Spinal cord (tissue), 9 donors: ENCODE measurements at regions not wholly inside any gene's neighbourhood (a gene's known extent, or its start where the extent isn't known, plus 50 kb on each side); places are given as distances from the start of the nearest gene placed in this dataset.
"Not testable (repeated sequence)": the region's sequence is repeated elsewhere in the genome, so short reads cannot be mapped to it uniquely, and the experiment has no call there.

Experiments used
- DNase-seq, 6 donors: peaks; one replicate each; pipeline versions ENCODE4 v3.0.0 to v3.0.0-alpha.2; 2013 to 2015; ENCODE audit warnings: low spot score in 6 of 6, low read depth in 4 of 6
- H3K27ac ChIP-seq: one replicate; pipeline ENCODE4 v1.5.1; 2013; ENCODE audit warnings: low read depth, low read length, control low read depth
- H3K27me3 ChIP-seq: one replicate; pipeline ENCODE4 v1.6.1; 2013; ENCODE audit warnings: low read length; ENCODE audit not compliant: control insufficient read depth, insufficient read depth
- H3K36me3 ChIP-seq: one replicate; pipeline ENCODE4 v1.6.1; 2013; ENCODE audit warnings: low read length; ENCODE audit not compliant: control insufficient read depth, insufficient read depth
- H3K4me1 ChIP-seq: one replicate; pipeline ENCODE4 v1.6.1; 2013; ENCODE audit warnings: low read length; ENCODE audit not compliant: control insufficient read depth, insufficient read depth
- H3K4me3 ChIP-seq: one replicate; pipeline ENCODE4 v1.5.1; 2013; ENCODE audit warnings: low read depth, low read length, control low read depth
- H3K9me3 ChIP-seq: one replicate; pipeline ENCODE4 v1.6.1; 2013; ENCODE audit warnings: low read length; ENCODE audit not compliant: control insufficient read depth, insufficient read depth
- WGBS: methylation state at CpG from one replicate; pipeline ENCODE4 v1.1.5; 2013; ENCODE audit warnings: missing lambda C conversion rate; ENCODE audit not compliant: insufficient coverage; 5-methylcytosine and 5-hydroxymethylcytosine counted together
- donor health status: healthy.

DNA sequence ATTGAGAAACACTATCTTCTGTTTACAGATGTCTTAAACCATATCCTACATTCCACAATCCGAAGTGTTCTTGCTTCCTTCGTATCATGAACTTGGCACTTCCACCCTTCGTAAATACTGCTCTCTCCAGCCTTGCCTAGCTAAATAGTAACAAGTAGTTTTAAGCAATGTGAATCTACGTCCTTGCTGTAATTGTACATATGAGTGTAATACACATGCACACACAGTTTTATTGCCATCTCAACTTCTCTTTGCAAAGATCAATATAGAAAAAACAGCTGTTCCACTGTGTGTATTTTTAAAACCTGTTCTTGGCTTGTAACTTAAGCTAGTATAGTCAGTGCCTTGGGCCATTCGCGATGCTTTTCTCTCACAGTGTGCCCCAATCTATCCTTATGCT is 1524.7 kb downstream of the GRIK2 start:
- Histone ChIP-seq H3K4me1 (no peaks in the 10 kb centered on the region), H3K4me3 (no peak overlapping the region), H3K27ac (no peak overlapping the region), H3K27me3 (no peaks in the 10 kb centered on the region), H3K9me3 (no peaks in the 10 kb centered on the region), H3K36me3 (no peaks in the 10 kb centered on the region)
- DNase-seq: peak in 1 of 6 donors; percentile 3
- 80% methylated on average over 1 of the region's 6 CpGs for WGBS

DNA sequence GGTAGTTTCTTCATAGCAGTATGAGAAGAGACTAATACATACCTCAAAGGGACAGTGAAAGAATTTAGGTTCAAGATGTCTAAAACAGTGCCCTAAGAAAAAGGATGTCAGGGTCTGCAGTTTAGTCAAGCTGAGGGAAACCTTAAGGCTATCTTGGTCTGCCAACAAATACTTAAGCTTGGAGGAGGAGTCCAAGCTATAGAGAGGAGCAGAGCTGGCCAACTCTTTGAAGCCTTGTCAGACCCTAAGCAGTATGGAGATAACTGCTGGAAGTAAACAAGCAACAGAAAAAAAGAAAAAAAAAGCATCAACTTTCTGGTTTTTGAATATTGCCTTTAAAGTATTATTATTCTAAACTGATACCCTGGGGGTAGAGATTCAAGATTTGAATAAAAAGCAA is 1518.1 kb downstream of the GRIK2 start:
- Histone ChIP-seq H3K4me1 (no peaks in the 10 kb centered on the region), H3K9me3 (no peaks in the 10 kb centered on the region), H3K27ac (no peak overlapping the region), H3K36me3 (no peaks in the 10 kb centered on the region), H3K4me3 (no peak overlapping the region), H3K27me3 (no peaks in the 10 kb centered on the region)
- DNase-seq: no peak

GRCh38 chr6:102910701-102911139 is 1517.2 kb downstream of the GRIK2 start:
- H3K4me1 ChIP-seq, H3K27ac ChIP-seq, H3K36me3 ChIP-seq, H3K9me3 ChIP-seq, H3K4me3 ChIP-seq, DNase-seq, H3K27me3 ChIP-seq: not testable (repeated sequence)
- 97% methylated on average over 38 of the region's 38 CpGs for WGBS

DNA sequence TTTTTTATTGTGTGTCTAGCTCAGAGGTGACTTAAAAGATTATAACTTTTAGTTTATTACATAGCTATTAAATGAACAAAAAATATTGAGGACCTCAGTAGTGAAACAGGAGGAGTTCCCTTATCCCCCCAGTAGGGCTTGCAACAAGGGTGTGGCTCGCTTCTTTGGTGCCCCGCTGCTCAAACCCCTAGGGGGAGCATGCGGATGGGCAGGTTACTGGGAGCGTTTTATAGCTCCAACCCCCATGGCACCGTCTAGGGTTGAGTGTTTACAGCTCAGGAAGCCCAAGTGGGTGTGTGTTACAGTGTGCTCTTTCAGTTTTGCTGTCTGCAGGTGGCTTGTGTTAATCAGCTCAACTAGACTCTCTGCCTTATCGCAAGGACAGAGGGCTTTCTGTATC is 1513.7 kb downstream of the GRIK2 start:
- 83% methylated on average over 4 of the region's 6 CpGs for WGBS
- Histone ChIP-seq H3K4me3 (no peak overlapping the region), H3K27ac (no peak overlapping the region), H3K4me1 (no peaks in the 10 kb centered on the region), H3K9me3 (no peaks in the 10 kb centered on the region), H3K27me3 (no peaks in the 10 kb centered on the region), H3K36me3 (no peaks in the 10 kb centered on the region)
- no peak for DNase-seq

- H3K4me1 ChIP-seq: no peaks in the 10 kb centered on the region
- no peak overlapping the region for H3K27ac ChIP-seq
- no peaks in the 10 kb centered on the region for H3K36me3 ChIP-seq
- H3K9me3 ChIP-seq: no peaks in the 10 kb centered on the region
- DNase-seq: no peak
- no peak overlapping the region for H3K4me3 ChIP-seq
- no peaks in the 10 kb centered on the region for H3K27me3 ChIP-seq
- WGBS: no CpG with 5 or more reads among the region's 1 CpG
Observed at GRCh38 chr6:102902471-102902870, 1509.0 kb downstream of the GRIK2 start.

- no peak overlapping the region for H3K4me3 ChIP-seq
- no peaks in the 10 kb centered on the region for H3K36me3 ChIP-seq
- no peaks in the 10 kb centered on the region for H3K27me3 ChIP-seq
- H3K27ac ChIP-seq: no peak overlapping the region
- H3K4me1 ChIP-seq: no peaks in the 10 kb centered on the region
- no peaks in the 10 kb centered on the region for H3K9me3 ChIP-seq
- 0% methylated on average over 1 of the region's 4 CpGs for WGBS
- DNase-seq: peak in 1 of 6 donors; percentile 19
Observed at GRCh38 chr6:102895683-102896082, 1502.2 kb downstream of the GRIK2 start.

DNA sequence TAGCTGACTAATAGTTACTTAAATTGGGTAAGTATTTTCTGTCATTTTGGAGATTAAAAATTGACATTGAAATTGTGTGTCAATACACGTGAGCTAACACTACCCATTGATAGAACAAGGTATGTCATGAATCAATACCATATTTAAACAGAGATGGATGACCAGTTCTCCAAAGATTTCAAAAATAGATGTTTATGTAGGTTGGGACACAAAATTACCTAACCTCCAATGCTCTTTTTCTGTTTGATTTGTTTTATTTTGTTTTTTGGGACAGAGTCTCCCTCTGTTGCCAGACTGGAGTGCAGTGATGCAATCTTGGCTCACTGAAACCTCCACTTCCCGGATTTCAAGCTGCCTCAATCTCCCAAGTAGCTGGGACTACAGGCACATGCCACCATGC is 1491.7 kb downstream of the GRIK2 start:
- H3K36me3 ChIP-seq: no peaks in the 10 kb centered on the region
- no peaks in the 10 kb centered on the region for H3K9me3 ChIP-seq
- no peak overlapping the region for H3K27ac ChIP-seq
- H3K4me3 ChIP-seq: no peak overlapping the region
- no peaks in the 10 kb centered on the region for H3K4me1 ChIP-seq
- DNase-seq: no peak
- no CpG with 5 or more reads among the region's 2 CpGs for WGBS
- H3K27me3 ChIP-seq: no peaks in the 10 kb centered on the region

DNA sequence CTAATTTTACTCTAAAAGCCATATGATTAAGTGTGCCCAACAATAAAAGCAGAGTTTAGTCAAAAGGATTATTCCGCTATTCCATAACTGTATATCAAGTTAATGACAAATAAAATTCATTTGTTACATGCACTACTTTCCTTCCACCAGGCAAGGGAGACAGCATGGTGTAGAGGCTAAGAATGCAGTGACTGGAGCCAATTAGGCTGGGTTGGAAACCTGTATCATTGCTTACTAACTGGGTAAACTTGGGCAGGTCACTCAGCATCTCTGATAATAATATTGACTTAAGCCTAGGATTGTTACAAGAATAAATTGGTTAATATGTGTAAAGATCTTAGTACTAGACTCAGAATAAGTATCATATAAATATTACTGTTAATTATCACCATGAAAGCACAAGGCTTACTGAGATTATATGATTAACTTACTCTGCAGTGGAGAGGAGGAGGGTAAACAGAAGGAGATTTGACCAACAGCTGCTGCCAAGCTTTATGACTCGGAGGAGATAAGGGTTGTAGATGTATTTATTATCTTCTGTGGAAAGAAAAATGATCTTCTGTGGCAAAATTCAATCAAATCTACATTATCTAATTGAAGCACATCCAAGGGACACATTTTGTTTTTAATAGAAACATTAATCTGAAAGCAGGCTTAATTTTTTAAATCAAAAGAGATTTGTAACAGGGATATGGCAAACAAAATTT is 1459.9 kb downstream of the GRIK2 start:
- no peak overlapping the region for H3K27ac ChIP-seq
- no peaks in the 10 kb centered on the region for H3K27me3 ChIP-seq
- H3K36me3 ChIP-seq: no peaks in the 10 kb centered on the region
- peak in 1 of 6 donors; percentile 15 for DNase-seq
- no peak overlapping the region for H3K4me3 ChIP-seq
- H3K4me1 ChIP-seq: no peaks in the 10 kb centered on the region
- no peaks in the 10 kb centered on the region for H3K9me3 ChIP-seq
- no CpG with 5 or more reads among the region's 2 CpGs for WGBS

DNA sequence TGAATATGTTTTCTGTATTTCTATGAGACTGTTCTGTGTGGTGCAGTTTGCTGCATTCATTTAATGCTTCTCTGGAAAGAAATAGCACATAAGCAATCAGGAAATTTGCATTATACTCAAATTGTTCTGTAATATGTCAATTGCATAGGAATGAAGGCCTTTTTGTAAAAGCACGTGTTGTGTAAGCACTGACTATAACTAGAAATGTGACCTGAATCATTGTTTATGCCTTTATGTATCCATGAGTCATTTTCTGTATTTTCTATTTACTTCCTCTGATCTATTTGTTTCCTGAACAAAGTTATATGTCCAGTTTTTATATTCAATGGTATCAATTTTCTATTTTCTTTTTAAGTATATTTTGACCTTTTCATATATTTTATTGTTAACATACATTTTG is 1455.3 kb downstream of the GRIK2 start:
- no peak for DNase-seq
- Histone ChIP-seq H3K9me3 (no peaks in the 10 kb centered on the region), H3K27ac (no peak overlapping the region), H3K27me3 (no peaks in the 10 kb centered on the region), H3K4me3 (no peak overlapping the region), H3K36me3 (no peaks in the 10 kb centered on the region), H3K4me1 (no peaks in the 10 kb centered on the region)
- WGBS: no CpG with 5 or more reads among the region's 1 CpG

DNA sequence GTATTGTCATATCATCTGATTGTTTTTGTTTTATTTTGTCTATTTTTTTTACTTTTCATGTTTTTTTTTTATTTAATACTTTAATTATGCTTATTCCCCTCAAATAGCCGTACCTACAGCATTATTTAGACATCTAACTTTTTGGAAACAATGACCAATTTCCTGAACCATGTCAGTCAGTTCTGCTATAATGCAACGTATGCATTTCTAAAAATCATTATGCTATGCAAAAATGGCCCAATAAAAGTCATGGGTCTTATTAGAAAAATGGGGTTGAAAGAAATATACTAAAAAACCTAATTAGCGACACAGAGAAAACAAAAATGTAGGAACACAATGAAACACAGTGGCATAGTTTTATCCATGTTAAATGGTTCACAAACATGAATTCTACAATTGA is 1454.7 kb downstream of the GRIK2 start:
- H3K9me3 ChIP-seq: no peaks in the 10 kb centered on the region
- H3K36me3 ChIP-seq: no peaks in the 10 kb centered on the region
- H3K27me3 ChIP-seq: no peaks in the 10 kb centered on the region
- H3K4me3 ChIP-seq: no peak overlapping the region
- H3K4me1 ChIP-seq: no peaks in the 10 kb centered on the region
- DNase-seq: no peak
- WGBS: no CpG with 5 or more reads among the region's 3 CpGs
- no peak overlapping the region for H3K27ac ChIP-seq
